Fibroblast of mammary gland (primary cell): ENCODE measurements at regions not wholly inside any gene's neighbourhood (a gene's known extent, or its start where the extent isn't known, plus 50 kb on each side); places are given as distances from the start of the nearest gene placed in this dataset.

ENCODE experiments used
- DNase-seq: peaks from one replicate; pipeline ENCODE4 v3.0.0-alpha.2; 2010; ENCODE audit warnings: low read depth
- H3K4me3 ChIP-seq: 2 replicates; pipeline ENCODE4 v1.5.1; 2011; ENCODE audit warnings: low read depth, mild to moderate bottlenecking, low read length, moderate library complexity; ENCODE audit not compliant: control insufficient read depth
- TF ChIP-seq, protein P1 (sequence below): conservative IDR thresholded peaks from 2 replicates; pipeline ENCODE4 v1.5.1; 2011; ENCODE audit warnings: low read depth, low read length, inconsistent platforms; ENCODE audit not compliant: control insufficient read depth, insufficient read depth

DNA sequence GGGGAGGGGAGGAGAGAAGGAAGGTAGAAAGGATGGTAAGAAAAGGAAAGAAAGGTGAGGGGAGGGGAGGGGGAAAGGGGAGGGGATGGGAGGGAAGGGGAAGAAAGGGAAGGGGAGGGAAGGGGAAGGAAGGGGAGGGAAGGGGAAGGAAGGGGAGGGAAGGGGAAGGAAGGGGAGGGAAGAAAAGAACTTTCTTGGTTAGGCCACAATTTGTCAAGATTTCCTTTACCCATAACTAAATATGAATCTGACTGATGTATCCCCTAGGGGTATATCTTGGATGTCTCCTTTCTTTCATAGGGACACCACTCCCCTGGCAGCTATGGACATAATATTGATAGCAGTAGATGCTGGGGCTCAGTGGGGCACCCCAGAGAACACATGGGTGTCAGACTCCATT lies 54.4 kb upstream of the PRELP start:
- TF ChIP-seq, protein P1, sequence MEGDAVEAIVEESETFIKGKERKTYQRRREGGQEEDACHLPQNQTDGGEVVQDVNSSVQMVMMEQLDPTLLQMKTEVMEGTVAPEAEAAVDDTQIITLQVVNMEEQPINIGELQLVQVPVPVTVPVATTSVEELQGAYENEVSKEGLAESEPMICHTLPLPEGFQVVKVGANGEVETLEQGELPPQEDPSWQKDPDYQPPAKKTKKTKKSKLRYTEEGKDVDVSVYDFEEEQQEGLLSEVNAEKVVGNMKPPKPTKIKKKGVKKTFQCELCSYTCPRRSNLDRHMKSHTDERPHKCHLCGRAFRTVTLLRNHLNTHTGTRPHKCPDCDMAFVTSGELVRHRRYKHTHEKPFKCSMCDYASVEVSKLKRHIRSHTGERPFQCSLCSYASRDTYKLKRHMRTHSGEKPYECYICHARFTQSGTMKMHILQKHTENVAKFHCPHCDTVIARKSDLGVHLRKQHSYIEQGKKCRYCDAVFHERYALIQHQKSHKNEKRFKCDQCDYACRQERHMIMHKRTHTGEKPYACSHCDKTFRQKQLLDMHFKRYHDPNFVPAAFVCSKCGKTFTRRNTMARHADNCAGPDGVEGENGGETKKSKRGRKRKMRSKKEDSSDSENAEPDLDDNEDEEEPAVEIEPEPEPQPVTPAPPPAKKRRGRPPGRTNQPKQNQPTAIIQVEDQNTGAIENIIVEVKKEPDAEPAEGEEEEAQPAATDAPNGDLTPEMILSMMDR = no peak
- DNase-seq = no peak
- no peak overlapping the region for H3K4me3 ChIP-seq

DNA sequence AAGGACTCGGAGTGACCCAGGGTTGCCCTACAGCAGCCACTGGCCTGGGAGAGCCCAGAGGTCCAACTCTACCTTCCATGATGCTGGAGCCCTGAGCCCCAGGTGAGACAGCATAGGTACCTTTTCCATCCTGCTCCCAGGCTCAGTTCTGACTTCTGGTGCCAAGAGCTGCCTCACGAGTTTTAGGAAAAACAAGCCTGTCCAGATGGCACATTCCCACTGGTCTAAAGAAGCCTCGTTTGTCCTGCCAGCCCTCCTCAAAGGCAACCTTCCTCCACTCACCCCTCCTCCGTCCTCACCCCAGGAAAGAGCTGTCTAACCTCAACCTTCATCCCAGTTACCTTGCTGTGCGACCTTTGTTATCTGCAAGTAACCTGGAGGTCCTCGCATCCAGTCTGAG lies 53.5 kb upstream of the PRELP start:
- no peak for DNase-seq
- TF ChIP-seq, protein P1 = no peak
- no peak overlapping the region for H3K4me3 ChIP-seq

DNA sequence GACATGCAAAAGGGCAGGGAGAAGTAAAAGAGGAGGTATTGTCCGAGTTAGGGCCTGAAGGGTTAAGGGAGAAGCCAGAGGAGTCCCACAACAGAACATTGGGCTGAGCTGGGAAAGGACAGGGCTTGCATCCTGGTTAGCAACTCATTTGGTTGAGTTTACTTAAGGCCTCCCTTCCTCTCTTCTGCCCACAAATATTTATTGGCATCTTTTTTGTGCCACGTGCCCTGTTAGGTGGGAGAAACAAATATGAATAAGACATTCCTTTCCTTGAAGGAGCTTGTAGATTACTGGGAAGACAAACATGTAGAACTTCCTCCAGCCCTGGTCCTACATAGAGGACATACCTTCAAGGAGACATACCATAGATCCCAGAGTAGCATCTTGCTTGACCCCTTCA lies 53.0 kb upstream of the PRELP start:
- DNase-seq = no peak
- TF ChIP-seq, protein P1 = no peak
- no peak overlapping the region for H3K4me3 ChIP-seq

DNA sequence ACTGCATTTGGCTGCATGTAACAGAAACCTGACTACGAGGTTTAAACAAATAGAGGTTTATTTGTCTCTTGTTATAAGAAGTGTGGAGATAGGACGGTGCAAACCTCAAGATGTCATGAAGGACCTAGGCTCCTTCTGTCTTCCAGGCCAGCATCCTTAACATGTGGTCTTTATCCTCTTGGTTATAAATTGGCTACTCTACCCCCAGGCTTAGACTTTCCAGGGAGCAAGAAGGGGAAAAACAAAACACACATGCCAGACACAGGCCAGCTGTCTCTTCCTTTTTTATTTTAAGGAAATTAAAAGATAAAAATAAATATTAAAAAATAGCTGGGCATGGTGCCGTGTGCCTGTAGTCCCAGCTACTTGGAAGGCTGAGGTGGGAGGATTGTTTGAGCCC lies 51.3 kb upstream of the PRELP start:
- H3K4me3 ChIP-seq = no peak overlapping the region
- DNase-seq = no peak
- TF ChIP-seq, protein P1 = no peak

DNA sequence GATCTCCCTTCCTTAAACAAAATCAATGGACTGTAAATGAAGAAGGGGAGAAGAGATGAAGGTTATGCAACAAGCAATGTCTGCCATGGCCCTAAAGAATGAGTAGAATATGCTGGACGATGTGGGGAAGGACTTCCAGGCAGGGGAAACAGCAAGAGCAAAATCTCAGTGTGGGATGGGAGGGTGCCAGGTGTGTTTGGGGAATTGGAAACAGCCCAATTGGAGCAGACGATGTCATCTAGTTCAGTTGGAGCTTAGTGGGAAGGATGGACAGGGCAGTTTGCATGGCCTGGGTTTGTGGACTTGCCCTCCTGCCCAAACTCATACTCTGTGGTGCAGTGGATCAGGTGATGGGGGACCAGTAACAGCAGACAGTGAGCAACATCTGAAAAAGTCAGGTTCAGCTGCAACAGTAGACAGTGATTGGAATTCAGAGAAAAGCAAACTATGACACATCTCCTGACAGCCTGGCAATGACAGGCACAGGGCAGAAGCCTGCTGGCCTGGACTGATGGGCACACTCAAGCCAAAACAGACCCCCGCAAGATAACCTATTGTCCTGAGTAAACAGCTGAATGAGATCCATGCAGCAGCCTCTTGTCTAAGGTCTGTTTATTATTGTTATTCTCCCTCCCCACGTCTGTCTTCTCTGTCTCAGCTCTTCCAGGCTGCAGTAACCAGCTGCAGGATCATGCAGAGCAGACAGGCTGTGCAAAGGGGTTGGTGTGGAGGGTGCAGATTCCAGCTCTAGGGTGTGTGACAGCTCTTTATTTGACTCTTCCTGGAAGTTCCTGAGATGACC lies 50.5 kb upstream of the PRELP start:
- DNase-seq = no peak
- H3K4me3 ChIP-seq = no peak overlapping the region
- TF ChIP-seq, protein P1 = no peak

DNA sequence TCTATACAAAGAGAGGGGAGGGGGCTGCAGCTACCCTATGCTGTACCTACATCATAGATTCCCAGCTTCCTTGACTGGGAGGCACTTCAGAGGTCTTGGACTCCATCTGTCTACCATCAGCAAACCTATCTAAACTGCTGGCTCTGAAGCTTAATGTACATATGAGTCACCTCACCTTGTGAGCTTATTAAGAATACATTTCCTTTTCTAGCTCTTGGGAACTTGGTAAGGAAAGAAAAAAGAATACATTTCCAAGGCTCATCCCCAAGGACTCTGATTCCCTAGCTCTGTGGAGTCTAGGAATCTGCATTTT lies 50.0 kb upstream of the PRELP start:
- DNase-seq = no peak
- TF ChIP-seq, protein P1 = no peak
- H3K4me3 ChIP-seq = no peak overlapping the region
